Pancreas (tissue), 10 donors: ENCODE measurements at regions not wholly inside any gene's neighbourhood (a gene's known extent, or its start where the extent isn't known, plus 50 kb on each side); places are given as distances from the start of the nearest gene placed in this dataset.

ENCODE experiments used
- ATAC-seq, 4 donors: fragments of 200-7000 bp; cut with Tn5 transposase; one replicate each; pipeline versions ENCODE4 v1.8.0 to v1.9.1; 2020; ENCODE audit warnings: mild to moderate bottlenecking in 4 of 4, moderate library complexity in 4 of 4
- DNase-seq, 6 donors: peaks; one replicate each; pipeline ENCODE4 v3.0.0-alpha.2; 2020
- FAIRE-seq: peaks from 2 replicates; lab custom pipeline; 2012; peaks lifted over from hg19 to GRCh38; lab: Jason Lieb, UNC
- H3K27ac ChIP-seq, 4 donors: fragments of 200-600 bp; sonication (generic); 1 replicate in 3 of 4; 2 replicates in 1 of 4; pipeline versions ENCODE4 v1.5.0 to v1.8.0; 2020
- H3K27me3 ChIP-seq, 4 donors: fragments of 200-600 bp; one replicate each; pipeline ENCODE4 v1.8.0; 2021
- H3K36me3 ChIP-seq, 3 donors: fragments of 200-600 bp; sonication (generic) in 1 of 3; one replicate each; pipeline versions ENCODE4 v1.5.0 to v1.8.0; 2020 to 2021
- H3K4me1 ChIP-seq, 3 donors: fragments of 200-600 bp; one replicate each; pipeline ENCODE4 v1.8.0; 2021
- H3K4me3 ChIP-seq, 4 donors: fragments of 200-600 bp; sonication (generic) in 2 of 4; one replicate each; pipeline versions ENCODE4 v1.5.0 to v1.8.0; 2020 to 2021
- H3K9me3 ChIP-seq, 4 donors: fragments of 200-600 bp; one replicate each; pipeline ENCODE4 v1.8.0; 2021
- WGBS, 2 donors: extraction: QIAGEN DNeasy Blood & Tissue Kit; methylation state at CpG; one replicate each; pipeline ENCODE4 v1.1.7; 2013; 5-methylcytosine and 5-hydroxymethylcytosine counted together
- intact Hi-C, 3 donors: fragments of 100-400 bp; cut with DNase I; formaldehyde crosslinking; loops; one replicate each; pipeline versions ENCODE4 v1.11.1 to v1.14.2; 2022
- TF ChIP-seq, protein P1 (sequence below), 4 donors: fragments of 200-600 bp; sonication (generic) in 3 of 4; IDR thresholded peaks; one replicate each; pipeline versions ENCODE4 v1.5.0 to v1.8.0; 2021; ENCODE audit warnings: antibody characterized with exemption in 4 of 4
- donor health status: healthy with polysubstance abuse.
- donor health status: DM: no; HTN: no; CAD: no; lungs with moderate emphysema.
- donor health status: DM: no; HTN: no; CAD: no.
- donor health status: control.
- donor health status: control.
- donor health status: Bipolar disorder and iron deficiency.
- donor health status: DM: yes; HTN: yes; CAD: no.
- donor health status: DM: no; HTN: no; CAD: no.
- donor health status: DM: no; HTN: no; CAD: no.
- donor health status: DM: yes; HTN: yes; CAD: no.

DNA sequence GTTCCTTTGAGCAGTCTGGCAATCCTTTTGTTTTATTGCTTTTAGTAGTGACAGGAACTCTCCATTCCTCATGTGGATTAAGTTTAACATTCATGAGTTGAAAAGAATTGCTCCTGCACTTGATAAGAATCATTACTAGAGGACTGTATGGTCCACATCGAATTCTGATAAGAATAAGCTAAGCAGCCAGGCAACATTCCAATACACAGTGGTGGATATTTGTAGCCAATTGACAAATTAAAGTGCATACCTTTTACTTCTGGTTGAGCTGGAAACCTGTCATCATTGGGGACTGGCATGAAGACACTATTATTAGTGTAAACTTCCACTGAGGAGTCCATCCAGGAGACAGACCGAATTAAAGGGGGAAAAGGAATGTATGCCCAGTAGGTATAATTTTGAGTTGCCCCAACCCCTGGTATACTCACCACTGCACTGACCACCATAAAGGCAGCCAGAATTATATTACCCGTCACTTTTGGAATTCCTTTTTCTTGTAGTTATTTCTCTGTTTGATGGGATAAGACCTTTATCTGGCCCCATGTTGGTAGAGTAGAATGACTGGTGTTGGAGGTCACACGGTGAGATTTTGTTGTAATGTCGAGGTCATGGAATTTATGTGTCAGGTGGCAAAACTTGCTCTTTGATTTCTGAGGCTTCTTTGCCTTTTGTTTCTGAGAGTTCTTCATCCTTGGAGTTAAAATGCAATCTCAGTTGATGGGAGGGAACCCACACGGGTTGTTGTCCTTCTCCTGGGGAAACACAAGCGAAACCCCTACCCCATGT is 72.1 kb upstream of the ARL4D start:
- WGBS, 2 donors = 59 to 66% methylated on average over 7 of the region's 7 CpGs
- no peaks in the 10 kb centered on the region for H3K27me3 ChIP-seq
- no peak for ATAC-seq
- H3K9me3 ChIP-seq = no peaks in the 10 kb centered on the region
- no peak overlapping the region for H3K27ac ChIP-seq
- peaks cover 0 to 10% (median 0%) of the 10 kb centered on the region in 3 donors for H3K4me1 ChIP-seq
- H3K36me3 ChIP-seq = no peaks in the 10 kb centered on the region
- TF ChIP-seq, protein P1, sequence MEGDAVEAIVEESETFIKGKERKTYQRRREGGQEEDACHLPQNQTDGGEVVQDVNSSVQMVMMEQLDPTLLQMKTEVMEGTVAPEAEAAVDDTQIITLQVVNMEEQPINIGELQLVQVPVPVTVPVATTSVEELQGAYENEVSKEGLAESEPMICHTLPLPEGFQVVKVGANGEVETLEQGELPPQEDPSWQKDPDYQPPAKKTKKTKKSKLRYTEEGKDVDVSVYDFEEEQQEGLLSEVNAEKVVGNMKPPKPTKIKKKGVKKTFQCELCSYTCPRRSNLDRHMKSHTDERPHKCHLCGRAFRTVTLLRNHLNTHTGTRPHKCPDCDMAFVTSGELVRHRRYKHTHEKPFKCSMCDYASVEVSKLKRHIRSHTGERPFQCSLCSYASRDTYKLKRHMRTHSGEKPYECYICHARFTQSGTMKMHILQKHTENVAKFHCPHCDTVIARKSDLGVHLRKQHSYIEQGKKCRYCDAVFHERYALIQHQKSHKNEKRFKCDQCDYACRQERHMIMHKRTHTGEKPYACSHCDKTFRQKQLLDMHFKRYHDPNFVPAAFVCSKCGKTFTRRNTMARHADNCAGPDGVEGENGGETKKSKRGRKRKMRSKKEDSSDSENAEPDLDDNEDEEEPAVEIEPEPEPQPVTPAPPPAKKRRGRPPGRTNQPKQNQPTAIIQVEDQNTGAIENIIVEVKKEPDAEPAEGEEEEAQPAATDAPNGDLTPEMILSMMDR (IDR thresholded peaks at IDR 0.05) = no peak
- intact Hi-C loops = no loop called here
- no peak for DNase-seq
- no peak for FAIRE-seq
- H3K4me3 ChIP-seq = no peak overlapping the region

DNA sequence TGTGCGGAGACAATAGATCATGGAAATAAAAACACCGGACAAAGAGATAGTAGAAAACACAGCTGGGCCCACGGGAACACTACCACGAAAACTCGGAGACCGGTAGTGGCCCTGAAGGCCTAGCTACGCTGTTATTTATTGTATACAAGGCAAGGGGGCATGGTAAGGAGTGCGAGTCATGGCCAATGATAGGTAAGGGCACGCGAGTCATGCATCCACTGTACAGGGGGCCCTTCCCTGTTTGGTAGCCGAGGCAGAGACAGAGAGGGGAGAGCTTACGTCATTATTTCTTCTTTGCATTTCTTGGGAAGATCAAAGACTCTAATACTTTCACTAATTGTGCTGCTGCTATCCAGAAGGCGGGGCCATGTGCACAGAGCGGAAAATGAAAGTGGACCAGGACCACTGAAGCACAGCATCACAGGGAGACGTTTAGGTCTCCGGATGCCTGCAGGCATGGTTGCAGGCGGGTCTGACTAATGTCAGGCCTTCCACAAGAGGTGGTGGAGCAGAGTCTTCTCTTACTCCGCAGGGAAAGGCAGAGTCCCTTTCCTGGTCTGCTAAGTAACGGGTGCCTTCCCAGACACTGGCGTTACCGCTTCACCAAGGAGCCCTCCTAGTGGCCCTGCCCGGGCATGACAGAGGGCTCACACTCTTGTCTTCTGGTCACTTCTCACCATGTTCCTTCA is 74.4 kb upstream of the ARL4D start:
- Histone ChIP-seq H3K4me3 (no peak overlapping the region), H3K4me1 (peaks cover 0 to 10% (median 0%) of the 10 kb centered on the region in 3 donors), H3K36me3 (no peaks in the 10 kb centered on the region), H3K27ac (no peak overlapping the region), H3K27me3 (no peaks in the 10 kb centered on the region), H3K9me3 (no peaks in the 10 kb centered on the region)
- DNase-seq = no peak
- FAIRE-seq = no peak
- intact Hi-C loops = no loop called here
- ATAC-seq = no peak
- 90 to 91% methylated on average over 22 of the region's 22 CpGs for WGBS, 2 donors
- TF ChIP-seq, protein P1 (IDR thresholded peaks at IDR 0.05) = no peak

DNA sequence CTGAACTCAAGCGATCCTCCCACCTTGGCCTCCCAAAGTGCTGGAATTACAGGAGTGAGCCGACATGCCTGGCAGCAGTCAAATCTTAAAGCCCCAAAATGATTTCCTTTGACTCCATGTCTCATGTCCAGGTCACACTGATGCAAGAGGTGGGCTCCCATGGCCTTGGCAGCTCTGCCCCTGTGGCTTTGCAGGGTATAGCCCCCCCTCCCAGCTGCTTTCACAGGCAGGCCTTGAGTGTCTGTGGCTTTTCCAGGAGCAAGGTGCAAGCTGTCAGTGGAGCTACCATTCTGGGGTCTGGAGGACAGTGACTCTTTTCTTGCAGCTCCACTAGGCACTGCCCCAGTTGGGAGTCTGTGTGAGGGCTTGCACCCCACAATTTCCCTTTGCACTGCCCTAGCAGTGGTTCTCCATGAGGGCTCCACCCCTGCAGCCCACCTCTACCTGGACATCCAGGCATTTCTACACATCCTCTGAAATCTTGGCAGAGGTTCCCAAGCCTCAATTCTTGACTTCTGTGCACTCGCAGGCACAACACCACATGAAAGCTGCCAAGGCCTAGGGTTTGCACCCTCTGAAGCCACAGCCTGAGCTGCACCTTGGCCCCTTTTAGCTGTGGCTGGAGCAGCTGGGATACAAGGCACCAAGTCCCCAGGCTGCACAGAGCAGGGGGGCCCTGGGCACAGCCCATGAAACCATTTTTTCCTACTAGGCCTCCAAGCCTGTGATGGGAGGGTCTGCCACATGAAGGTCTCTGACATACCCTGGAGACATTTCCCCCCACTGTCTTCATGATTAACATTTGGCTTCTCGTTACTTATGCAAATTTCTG is 79.3 kb upstream of the ARL4D start:
- TF ChIP-seq, protein P1 (IDR thresholded peaks at IDR 0.05) = no peak
- no peak for DNase-seq
- intact Hi-C loops = loop anchor here in 1 of 3 donors (5.0 kb wide), 1 partner anchor 97 kb away; no protein-coding TSS in a partner anchor

DNA sequence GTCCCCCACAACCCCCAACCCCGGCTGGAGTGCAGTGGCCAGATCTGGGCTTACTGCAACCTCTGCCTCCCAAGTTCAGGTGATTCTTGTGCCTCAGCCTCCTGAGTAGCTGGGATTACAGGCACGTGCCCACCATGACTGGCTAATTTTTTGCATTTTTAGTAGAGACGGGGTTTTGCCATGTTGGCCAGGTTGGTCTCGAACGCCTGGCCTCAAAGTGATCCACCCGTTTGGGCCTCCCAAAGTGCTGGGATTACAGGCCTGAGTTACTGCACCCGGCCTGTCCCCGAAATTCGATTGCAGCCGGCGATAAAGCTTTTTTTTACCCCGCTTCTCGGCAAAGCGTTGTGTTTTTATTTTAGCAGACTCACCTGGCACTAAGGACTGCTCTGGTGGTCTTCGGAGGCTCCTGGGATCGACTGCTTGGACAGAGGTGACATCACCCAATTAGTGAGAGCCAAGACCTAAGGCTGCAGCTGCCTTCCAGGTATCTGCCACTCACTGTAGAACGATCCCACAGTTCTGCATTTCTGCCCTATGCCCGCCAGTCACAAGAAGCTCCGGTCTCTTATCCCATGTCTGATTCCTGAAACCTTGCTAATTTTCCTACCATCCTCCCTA is 82.2 kb upstream of the ARL4D start:
- no peaks in the 10 kb centered on the region for H3K9me3 ChIP-seq
- 53 to 59% methylated on average over 19 of the region's 19 CpGs for WGBS, 2 donors
- H3K36me3 ChIP-seq = no peaks in the 10 kb centered on the region
- ATAC-seq (peak; percentile 38 to 54 (median 48)), FAIRE-seq (no peak), DNase-seq (peak in 5 of 6 donors; percentile 26 to 54 (median 41))
- intact Hi-C loops = loop anchor here in 1 of 3 donors (5.0 kb wide), 1 partner anchor 94 kb away; no protein-coding TSS in a partner anchor
- H3K27me3 ChIP-seq = no peaks in the 10 kb centered on the region
- H3K4me3 ChIP-seq = no peak overlapping the region
- no peak overlapping the region for H3K27ac ChIP-seq
- TF ChIP-seq, protein P1 (IDR thresholded peaks at IDR 0.05) = no peak
- H3K4me1 ChIP-seq = peaks cover 0 to 3% (median 0%) of the 10 kb centered on the region in 3 donors

More for the DNA sequence above, 79.3 kb upstream of the ARL4D start:
- FAIRE-seq (no peak), ATAC-seq (no peak)
- WGBS, 2 donors = 95 to 97% methylated on average over 4 of the region's 4 CpGs
- no peak overlapping the region for H3K4me3 ChIP-seq
- H3K27me3 ChIP-seq = no peaks in the 10 kb centered on the region
- no peaks in the 10 kb centered on the region for H3K36me3 ChIP-seq
- no peaks in the 10 kb centered on the region for H3K9me3 ChIP-seq
- peaks cover 0 to 3% (median 0%) of the 10 kb centered on the region in 3 donors for H3K4me1 ChIP-seq
- H3K27ac ChIP-seq = no peak overlapping the region
